Endodermal cell (in vitro differentiated cells): ENCODE measurements at regions not wholly inside any gene's neighbourhood (a gene's known extent, or its start where the extent isn't known, plus 50 kb on each side); places are given as distances from the start of the nearest gene placed in this dataset.

Experiments
- DNase-seq: peaks from one replicate; pipeline ENCODE4 v3.0.0-alpha.2; 2017
- H3K27ac ChIP-seq: 2 replicates; pipeline ENCODE4 v1.5.1; 2013; ENCODE audit warnings: mild to moderate bottlenecking, low read depth, low read length, moderate library complexity
- H3K27me3 ChIP-seq: 2 replicates; pipeline ENCODE4 v1.6.1; 2013; ENCODE audit warnings: mild to moderate bottlenecking, low read length, moderate library complexity; ENCODE audit not compliant: insufficient read depth, control insufficient read depth, poor library complexity, severe bottlenecking
- H3K36me3 ChIP-seq: 2 replicates; pipeline ENCODE4 v1.7.0; 2013; ENCODE audit warnings: mild to moderate bottlenecking, low read length, moderate library complexity; ENCODE audit not compliant: control insufficient read depth, insufficient read depth
- H3K4me1 ChIP-seq: one replicate; pipeline ENCODE4 v1.7.0; 2013; ENCODE audit warnings: low read length; ENCODE audit not compliant: control insufficient read depth, insufficient read depth
- H3K4me3 ChIP-seq: 2 replicates; pipeline ENCODE4 v1.5.1; 2013; ENCODE audit warnings: mild to moderate bottlenecking, low read length, moderate library complexity
- H3K9ac ChIP-seq: 2 replicates; pipeline ENCODE4 v1.6.1; 2013; ENCODE audit warnings: mild to moderate bottlenecking, low read length, moderate library complexity; ENCODE audit not compliant: poor library complexity, severe bottlenecking; ENCODE audit errors: extremely low read depth
- H3K9me3 ChIP-seq: 2 replicates; pipeline ENCODE4 v1.6.1; 2013; ENCODE audit warnings: mild to moderate bottlenecking, low read length, moderate library complexity; ENCODE audit not compliant: control insufficient read depth
- H3K27ac Mint-ChIP-seq: 2 replicates; pipeline ENCODE4 v1.8.0; 2020; ENCODE audit warnings: mixed read lengths
- H3K27me3 Mint-ChIP-seq: 2 replicates; pipeline ENCODE4 v1.8.0; 2021; ENCODE audit warnings: mild to moderate bottlenecking, mixed read lengths; ENCODE audit not compliant: insufficient read depth
- H3K36me3 Mint-ChIP-seq: 2 replicates; pipeline ENCODE4 v1.8.0; 2020; ENCODE audit warnings: low read depth, mixed read lengths
- H3K4me1 Mint-ChIP-seq: 2 replicates; pipeline ENCODE4 v1.8.0; 2020; ENCODE audit warnings: mixed read lengths
- H3K4me3 Mint-ChIP-seq: 2 replicates; pipeline ENCODE4 v1.8.0; 2020; ENCODE audit warnings: mild to moderate bottlenecking, moderate library complexity, mixed read lengths
- H3K9me3 Mint-ChIP-seq: 2 replicates; pipeline ENCODE4 v1.8.0; 2020; ENCODE audit warnings: mild to moderate bottlenecking, mixed read lengths
- CTCF ChIP-seq: fragments of 200-600 bp; sonication (generic); conservative IDR thresholded peaks from 2 replicates; pipeline ENCODE4 v1.5.0; 2021; ENCODE audit warnings: antibody characterized with exemption, mild to moderate bottlenecking
- WGBS, 2 experiments: methylation state at CpG; one replicate each; pipeline versions ENCODE4 v1.1.5 to v1.1.7; 2013; ENCODE audit warnings: missing lambda C conversion rate in 2 of 2, mixed read lengths in 1 of 2; ENCODE audit not compliant: insufficient coverage in 1 of 2, insufficient read length in 1 of 2; 5-methylcytosine and 5-hydroxymethylcytosine counted together

- H3K4me3 ChIP-seq, result no peak overlapping the region
- no peak for DNase-seq
- Mint-ChIP-seq H3K4me1 (peaks cover 10% of the 10 kb centered on the region), H3K36me3 (no peaks in the 10 kb centered on the region), H3K27ac (no peak overlapping the region), H3K9me3 (no peaks in the 10 kb centered on the region), H3K4me3 (no peak overlapping the region), H3K27me3 (no peaks in the 10 kb centered on the region)
- no peak for TF ChIP-seq CTCF
- H3K27ac ChIP-seq, result no peak overlapping the region
- no peak overlapping the region for H3K9ac ChIP-seq
- no peaks in the 10 kb centered on the region for H3K27me3 ChIP-seq
- H3K9me3 ChIP-seq, result no peaks in the 10 kb centered on the region
- WGBS, 2 experiments, result 94 to 96% methylated on average over 2 of the region's 2 CpGs
- H3K4me1 ChIP-seq, result no peaks in the 10 kb centered on the region
- no peaks in the 10 kb centered on the region for H3K36me3 ChIP-seq
These were observed 1025.8 kb upstream of the LCORL start for GRCh38 chr4:19047279-19047880.

GRCh38 chr4:19039816-19040215 lies 1018.3 kb upstream of the LCORL start:
- Mint-ChIP-seq H3K27ac (no peak overlapping the region), H3K36me3 (peaks cover 2% of the 10 kb centered on the region), H3K9me3 (peaks cover 6% of the 10 kb centered on the region), H3K4me1 (peaks cover 5% of the 10 kb centered on the region), H3K4me3 (no peak overlapping the region), H3K27me3 (no peaks in the 10 kb centered on the region)
- no peak overlapping the region for H3K4me3 ChIP-seq
- 93% methylated on average over 3 of the region's 3 CpGs for WGBS, 2 experiments
- H3K9ac ChIP-seq, result no peak overlapping the region
- H3K9me3 ChIP-seq, result peaks cover 5% of the 10 kb centered on the region
- no peaks in the 10 kb centered on the region for H3K4me1 ChIP-seq
- DNase-seq, result no peak
- no peak for TF ChIP-seq CTCF
- H3K36me3 ChIP-seq, result no peaks in the 10 kb centered on the region
- H3K27me3 ChIP-seq, result no peaks in the 10 kb centered on the region
- H3K27ac ChIP-seq, result no peak overlapping the region

GRCh38 chr4:19038231-19038630 lies 1016.7 kb upstream of the LCORL start:
- H3K4me3 ChIP-seq, result no peak overlapping the region
- H3K9me3 ChIP-seq, result peaks cover 5% of the 10 kb centered on the region
- Mint-ChIP-seq H3K27ac (no peak overlapping the region), H3K36me3 (peaks cover 2% of the 10 kb centered on the region), H3K27me3 (no peaks in the 10 kb centered on the region), H3K9me3 (peaks cover 6% of the 10 kb centered on the region), H3K4me1 (peaks cover 5% of the 10 kb centered on the region), H3K4me3 (no peak overlapping the region)
- no peak overlapping the region for H3K27ac ChIP-seq
- H3K27me3 ChIP-seq, result no peaks in the 10 kb centered on the region
- DNase-seq, result no peak
- TF ChIP-seq CTCF, result no peak
- H3K4me1 ChIP-seq, result no peaks in the 10 kb centered on the region
- no peak overlapping the region for H3K9ac ChIP-seq
- H3K36me3 ChIP-seq, result no peaks in the 10 kb centered on the region
